ENCODE measurements at regions not wholly inside any gene's neighbourhood (a gene's known extent, or its start where the extent isn't known, plus 50 kb on each side); places are given as distances from the start of the nearest gene placed in this dataset.

DNA sequence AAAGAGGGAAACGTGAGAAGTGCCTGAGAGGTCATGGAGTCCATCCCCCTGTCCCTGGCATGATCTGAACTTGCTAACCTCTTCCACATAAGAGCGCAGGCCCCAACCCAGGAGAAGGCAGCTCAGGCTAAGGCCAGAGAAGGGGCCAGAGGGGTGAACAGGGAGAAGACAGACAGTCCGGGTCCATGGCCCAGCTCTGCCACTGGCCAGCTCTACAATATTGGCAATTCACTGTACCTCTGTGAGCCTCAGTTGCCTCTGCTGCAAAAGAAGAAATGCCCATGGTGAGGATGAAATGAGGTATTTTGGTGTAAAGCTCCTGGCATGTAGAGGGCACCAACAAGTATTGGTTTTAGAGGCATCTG lies 72.3 kb downstream of the CAMK2N1 start:
- Histone ChIP-seq H3K9me3 (ENCODE audit: severe bottlenecking) (no peaks in the 10 kb centered on the region), H3K27ac (no peak overlapping the region), H3K4me3 (ENCODE audit: low read depth, low read length) (no peak overlapping the region), H3K36me3 (no peaks in the 10 kb centered on the region), H3K27me3 (ENCODE audit: insufficient read depth, low read depth, severe bottlenecking) (no peaks in the 10 kb centered on the region)
- TF ChIP-seq, protein P1, sequence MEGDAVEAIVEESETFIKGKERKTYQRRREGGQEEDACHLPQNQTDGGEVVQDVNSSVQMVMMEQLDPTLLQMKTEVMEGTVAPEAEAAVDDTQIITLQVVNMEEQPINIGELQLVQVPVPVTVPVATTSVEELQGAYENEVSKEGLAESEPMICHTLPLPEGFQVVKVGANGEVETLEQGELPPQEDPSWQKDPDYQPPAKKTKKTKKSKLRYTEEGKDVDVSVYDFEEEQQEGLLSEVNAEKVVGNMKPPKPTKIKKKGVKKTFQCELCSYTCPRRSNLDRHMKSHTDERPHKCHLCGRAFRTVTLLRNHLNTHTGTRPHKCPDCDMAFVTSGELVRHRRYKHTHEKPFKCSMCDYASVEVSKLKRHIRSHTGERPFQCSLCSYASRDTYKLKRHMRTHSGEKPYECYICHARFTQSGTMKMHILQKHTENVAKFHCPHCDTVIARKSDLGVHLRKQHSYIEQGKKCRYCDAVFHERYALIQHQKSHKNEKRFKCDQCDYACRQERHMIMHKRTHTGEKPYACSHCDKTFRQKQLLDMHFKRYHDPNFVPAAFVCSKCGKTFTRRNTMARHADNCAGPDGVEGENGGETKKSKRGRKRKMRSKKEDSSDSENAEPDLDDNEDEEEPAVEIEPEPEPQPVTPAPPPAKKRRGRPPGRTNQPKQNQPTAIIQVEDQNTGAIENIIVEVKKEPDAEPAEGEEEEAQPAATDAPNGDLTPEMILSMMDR (IDR thresholded peaks at IDR 0.05; ENCODE audit: low read depth, low read length), result no peak
- DNase-seq, result no peak

DNA sequence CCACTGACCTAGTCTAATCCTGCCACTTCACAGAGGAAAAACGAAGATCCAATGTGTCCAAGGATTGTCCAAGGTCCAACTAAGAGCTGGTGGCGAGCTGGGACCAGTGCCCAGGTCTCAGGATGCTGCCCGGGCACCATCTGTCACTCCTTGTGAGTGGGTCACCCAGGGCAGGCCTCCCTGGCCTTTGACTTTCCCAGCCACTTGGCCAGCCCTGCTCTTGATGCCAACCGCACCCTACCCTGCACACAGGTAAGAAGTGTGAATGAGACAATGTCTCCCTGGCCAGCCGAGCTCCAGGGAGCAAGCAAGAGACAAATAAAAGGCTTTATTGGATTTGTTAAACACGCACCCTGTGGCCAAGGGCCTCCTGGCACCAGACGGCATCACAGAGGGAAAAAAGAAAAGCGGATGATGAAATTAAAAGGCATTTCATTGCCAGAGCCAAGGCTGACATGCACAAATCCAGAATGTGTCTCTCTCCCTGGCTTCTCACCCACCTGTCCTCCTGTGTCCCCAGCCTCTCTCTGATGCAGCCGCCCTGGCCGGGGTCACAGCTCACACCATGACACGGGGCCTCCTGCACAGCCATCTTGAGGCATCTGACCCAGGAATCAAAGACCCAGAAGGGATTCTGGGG lies 72.8 kb downstream of the CAMK2N1 start:
- no peak overlapping the region for H3K27ac ChIP-seq
- no peak for DNase-seq
- H3K4me3 ChIP-seq (ENCODE audit: low read depth, low read length), result no peak overlapping the region
- H3K36me3 ChIP-seq, result no peaks in the 10 kb centered on the region
- H3K27me3 ChIP-seq (ENCODE audit: insufficient read depth, low read depth, severe bottlenecking), result no peaks in the 10 kb centered on the region
- H3K9me3 ChIP-seq (ENCODE audit: severe bottlenecking), result no peaks in the 10 kb centered on the region
- TF ChIP-seq, protein P1 (IDR thresholded peaks at IDR 0.05; ENCODE audit: low read depth, low read length), result no peak

DNA sequence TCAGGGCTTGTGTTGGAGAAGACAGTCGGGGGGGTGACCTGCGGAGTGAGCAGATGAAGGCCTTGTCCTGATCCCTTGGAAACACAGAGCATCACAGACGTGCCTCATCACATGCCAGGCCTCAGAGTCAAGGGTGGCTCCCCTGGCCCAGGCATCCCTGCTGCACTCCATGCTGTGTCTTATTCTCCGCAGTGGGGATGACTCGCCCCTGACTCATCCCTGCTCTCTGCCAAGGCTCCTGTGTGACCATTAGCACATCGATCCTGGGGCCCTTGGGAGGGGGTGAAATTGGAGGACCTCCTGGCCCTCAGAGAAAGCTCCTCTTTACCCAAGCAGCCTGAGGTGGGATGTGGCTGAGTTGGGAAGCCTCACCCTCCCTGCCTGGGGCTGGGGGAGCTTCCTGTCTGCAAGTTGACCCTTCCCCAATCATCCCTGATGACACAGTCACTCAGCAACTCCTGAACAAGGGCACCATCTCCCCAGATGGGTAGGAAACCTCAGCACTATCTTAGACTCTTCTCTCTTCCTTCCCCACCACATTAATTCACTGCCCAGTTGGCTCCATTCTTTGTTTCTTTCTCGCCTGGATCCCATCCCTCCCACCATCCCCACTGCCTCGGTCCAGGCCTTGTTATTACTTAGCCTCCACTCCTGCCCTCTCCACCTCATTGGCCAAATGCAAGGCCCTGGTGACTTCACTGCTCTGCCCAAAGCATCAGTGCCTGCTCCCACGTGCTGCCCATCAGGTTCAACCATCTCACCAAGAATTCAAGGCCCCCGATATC lies 74.6 kb downstream of the CAMK2N1 start:
- Histone ChIP-seq H3K9me3 (ENCODE audit: severe bottlenecking) (no peaks in the 10 kb centered on the region), H3K27ac (no peak overlapping the region), H3K4me3 (ENCODE audit: low read depth, low read length) (no peak overlapping the region), H3K27me3 (ENCODE audit: insufficient read depth, low read depth, severe bottlenecking) (no peaks in the 10 kb centered on the region), H3K36me3 (no peaks in the 10 kb centered on the region)
- peak; percentile 22 for DNase-seq
- TF ChIP-seq, protein P1 (IDR thresholded peaks at IDR 0.05; ENCODE audit: low read depth, low read length), result no peak

DNA sequence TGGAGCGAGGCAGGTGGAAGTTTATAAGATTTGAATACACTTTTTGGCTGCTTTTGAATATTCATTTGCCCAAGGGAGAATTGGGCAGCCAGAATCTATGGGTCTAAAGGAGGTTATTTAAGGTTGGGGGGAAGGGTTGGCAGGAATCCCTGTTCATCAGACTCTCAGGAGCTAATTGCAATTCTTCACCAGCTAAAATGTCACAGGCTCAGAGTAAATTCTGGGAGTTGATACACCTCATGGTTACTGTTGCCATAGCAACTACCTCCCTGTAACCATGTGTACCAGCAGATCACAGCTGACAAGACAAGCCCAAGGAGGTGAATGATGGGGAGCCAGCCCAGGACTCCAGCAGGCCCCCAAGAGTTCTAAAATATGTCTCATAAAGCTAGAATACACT lies 75.5 kb downstream of the CAMK2N1 start:
- TF ChIP-seq, protein P1 (IDR thresholded peaks at IDR 0.05; ENCODE audit: low read depth, low read length), result no peak
- Histone ChIP-seq H3K27me3 (ENCODE audit: insufficient read depth, low read depth, severe bottlenecking) (no peaks in the 10 kb centered on the region), H3K36me3 (no peaks in the 10 kb centered on the region), H3K9me3 (ENCODE audit: severe bottlenecking) (no peaks in the 10 kb centered on the region), H3K4me3 (ENCODE audit: low read depth, low read length) (no peak overlapping the region), H3K27ac (no peak overlapping the region)
- DNase-seq, result no peak

DNA sequence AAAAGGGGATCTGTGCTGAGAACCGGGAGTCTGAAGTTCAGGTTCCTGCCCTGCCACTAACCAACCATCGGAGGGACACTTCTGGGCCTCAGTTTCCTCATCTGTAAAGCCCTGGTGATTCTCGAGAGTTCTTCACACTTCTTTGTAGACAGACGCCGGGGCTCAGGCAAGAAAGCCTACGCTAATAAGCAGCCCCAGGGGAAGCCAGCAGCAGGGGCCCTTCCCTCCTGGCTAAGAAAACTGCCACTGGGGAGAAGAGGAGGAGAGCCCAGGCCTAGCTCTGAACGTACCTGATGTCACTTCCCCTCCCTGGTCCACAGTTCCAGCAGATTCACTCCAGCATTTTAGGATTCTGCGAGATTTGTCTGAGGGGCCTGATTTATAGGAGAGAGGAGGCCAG lies 76.0 kb downstream of the CAMK2N1 start:
- Histone ChIP-seq H3K27ac (no peak overlapping the region), H3K27me3 (ENCODE audit: insufficient read depth, low read depth, severe bottlenecking) (no peaks in the 10 kb centered on the region), H3K36me3 (no peaks in the 10 kb centered on the region), H3K4me3 (ENCODE audit: low read depth, low read length) (no peak overlapping the region), H3K9me3 (ENCODE audit: severe bottlenecking) (no peaks in the 10 kb centered on the region)
- DNase-seq, result no peak
- TF ChIP-seq, protein P1 (IDR thresholded peaks at IDR 0.05; ENCODE audit: low read depth, low read length), result no peak

Measured in WERI-Rb-1 (cell line).